H9 (cell line): ENCODE measurements at regions not wholly inside any gene's neighbourhood (a gene's known extent, or its start where the extent isn't known, plus 50 kb on each side); places are given as distances from the start of the nearest gene placed in this dataset.
"Not testable (repeated sequence)": the region's sequence is repeated elsewhere in the genome, so short reads cannot be mapped to it uniquely, and the experiment has no call there.

Experiments used
- DNase-seq: peaks from one replicate; pipeline ENCODE4 v3.0.0-alpha.2; 2017
- H2AFZ ChIP-seq: one replicate; pipeline ENCODE4 v1.6.1; 2013; ENCODE audit warnings: mild to moderate bottlenecking, low read length, control low read depth, moderate library complexity
- H2AK5ac ChIP-seq: 2 replicates; pipeline ENCODE4 v1.6.1; 2013; ENCODE audit warnings: low read length, control low read depth, mixed read lengths; ENCODE audit not compliant: insufficient read length
- H2BK120ac ChIP-seq: one replicate; pipeline ENCODE4 v1.6.1; 2013; ENCODE audit warnings: low read depth, mild to moderate bottlenecking, low read length, control low read depth, inconsistent platforms; ENCODE audit not compliant: poor library complexity, severe bottlenecking
- H2BK12ac ChIP-seq: 2 replicates; pipeline ENCODE4 v1.6.1; 2013; ENCODE audit warnings: low read length, control low read depth, mixed read lengths, low read depth; ENCODE audit not compliant: insufficient read length
- H2BK15ac ChIP-seq: 2 replicates; pipeline ENCODE4 v1.6.1; 2013; ENCODE audit warnings: low read depth, low read length, control low read depth
- H2BK20ac ChIP-seq: one replicate; pipeline ENCODE4 v1.6.1; 2013; ENCODE audit warnings: low read depth, mild to moderate bottlenecking, low read length, control low read depth, inconsistent platforms; ENCODE audit not compliant: poor library complexity, severe bottlenecking
- H2BK5ac ChIP-seq: 2 replicates; pipeline ENCODE4 v1.6.1; 2013; ENCODE audit warnings: low read length, control low read depth, mixed read lengths; ENCODE audit not compliant: insufficient read length
- H3K14ac ChIP-seq: 2 replicates; pipeline ENCODE4 v1.6.1; 2013; ENCODE audit warnings: low read length, control low read depth; ENCODE audit not compliant: insufficient read depth
- H3K18ac ChIP-seq: 2 replicates; pipeline ENCODE4 v1.6.1; 2013; ENCODE audit warnings: low read depth, mild to moderate bottlenecking, mixed read lengths, low read length, control low read depth; ENCODE audit not compliant: insufficient read length
- H3K23ac ChIP-seq: 2 replicates; pipeline ENCODE4 v1.6.1; 2013; ENCODE audit warnings: low read length, control low read depth, mixed read lengths, low read depth; ENCODE audit not compliant: insufficient read length
- H3K23me2 ChIP-seq: 2 replicates; pipeline ENCODE4 v1.6.1; 2013; ENCODE audit warnings: low read depth, mild to moderate bottlenecking, mixed read lengths, low read length, control low read depth; ENCODE audit not compliant: insufficient read length, poor library complexity, severe bottlenecking
- H3K27ac ChIP-seq: 2 replicates; pipeline ENCODE4 v1.5.1; 2013; ENCODE audit warnings: low read length, control low read depth, mixed read lengths, low read depth; ENCODE audit not compliant: insufficient read length
- H3K27me3 ChIP-seq: 2 replicates; pipeline ENCODE4 v1.6.1; 2013; ENCODE audit warnings: low read length, control low read depth, inconsistent platforms; ENCODE audit not compliant: insufficient read depth
- H3K4ac ChIP-seq: 2 replicates; pipeline ENCODE4 v1.6.1; 2013; ENCODE audit warnings: low read depth, mild to moderate bottlenecking, control low read depth, inconsistent platforms, low read length, moderate library complexity
- H3K4me1 ChIP-seq: 2 replicates; pipeline ENCODE4 v1.6.1; 2013; ENCODE audit warnings: low read length, control low read depth, inconsistent platforms; ENCODE audit not compliant: insufficient read depth
- H3K4me2 ChIP-seq: 2 replicates; pipeline ENCODE4 v1.6.1; 2013; ENCODE audit warnings: low read length, control low read depth, mixed read lengths; ENCODE audit not compliant: insufficient read length, insufficient read depth
- H3K56ac ChIP-seq: 2 replicates; pipeline ENCODE4 v1.6.1; 2013; ENCODE audit warnings: low read depth, mild to moderate bottlenecking, mixed read lengths, low read length, control low read depth; ENCODE audit not compliant: insufficient read length
- H3K79me1 ChIP-seq: 2 replicates; pipeline ENCODE4 v1.6.1; 2013; ENCODE audit warnings: low read depth, mild to moderate bottlenecking, moderate library complexity, low read length, control low read depth, inconsistent platforms; ENCODE audit not compliant: insufficient read depth, poor library complexity, severe bottlenecking
- H3K79me2 ChIP-seq: 2 replicates; pipeline ENCODE4 v1.6.1; 2013; ENCODE audit warnings: low read length, control low read depth, inconsistent platforms; ENCODE audit not compliant: insufficient read depth
- H3K9ac ChIP-seq: 2 replicates; pipeline ENCODE4 v1.6.1; 2013; ENCODE audit warnings: low read length, control low read depth, mixed read lengths; ENCODE audit not compliant: insufficient read length; ENCODE audit errors: extremely low read depth
- H3K9me3 ChIP-seq: one replicate; pipeline ENCODE4 v1.6.1; 2013; ENCODE audit warnings: low read depth, low read length, inconsistent platforms; ENCODE audit not compliant: control insufficient read depth
- H3T11ph ChIP-seq: one replicate; pipeline ENCODE4 v1.6.1; 2013; ENCODE audit warnings: mild to moderate bottlenecking, low read length, control low read depth, inconsistent platforms
- H4K20me1 ChIP-seq: one replicate; pipeline ENCODE4 v1.6.1; 2013; ENCODE audit not compliant: control insufficient read depth, insufficient read length, insufficient read depth
- H4K5ac ChIP-seq: 2 replicates; pipeline ENCODE4 v1.6.1; 2013; ENCODE audit warnings: low read depth, mild to moderate bottlenecking, mixed read lengths, low read length, control low read depth; ENCODE audit not compliant: insufficient read length
- H4K8ac ChIP-seq: replicated peaks from 2 replicates; pipeline ENCODE4 v1.6.1; 2013; ENCODE audit warnings: low read length, control low read depth, mixed read lengths, low read depth; ENCODE audit not compliant: insufficient read length
- H4K91ac ChIP-seq: 2 replicates; pipeline ENCODE4 v1.6.1; 2013; ENCODE audit warnings: low read depth, mild to moderate bottlenecking, moderate library complexity, mixed read lengths, low read length, control low read depth; ENCODE audit not compliant: insufficient read length
- H3K27ac Mint-ChIP-seq, 3 experiments: 2 replicates in 2 of 3; 3 replicates in 1 of 3; pipeline ENCODE4 v1.8.0; 2020 to 2021; ENCODE audit warnings: mixed read lengths in 3 of 3, mild to moderate bottlenecking in 1 of 3, moderate library complexity in 1 of 3
- H3K27me3 Mint-ChIP-seq: 2 replicates; pipeline ENCODE4 v1.8.0; 2021; ENCODE audit warnings: low read depth, mild to moderate bottlenecking, moderate library complexity, mixed read lengths
- H3K36me3 Mint-ChIP-seq, 3 experiments: 2 replicates in 2 of 3; 3 replicates in 1 of 3; pipeline ENCODE4 v1.8.0; 2020 to 2021; ENCODE audit warnings: low read depth in 3 of 3, mixed read lengths in 3 of 3; ENCODE audit not compliant: insufficient read depth in 1 of 3
- H3K4me1 Mint-ChIP-seq, 2 experiments: 2 replicates each; pipeline ENCODE4 v1.8.0; 2020; ENCODE audit warnings: mixed read lengths in 2 of 2
- H3K4me3 Mint-ChIP-seq, 2 experiments: 2 replicates in 1 of 2; 3 replicates in 1 of 2; pipeline ENCODE4 v1.8.0; 2020 to 2021; ENCODE audit warnings: mild to moderate bottlenecking in 2 of 2, mixed read lengths in 2 of 2, moderate library complexity in 1 of 2
- H3K9me3 Mint-ChIP-seq, 2 experiments: 2 replicates in 1 of 2; 3 replicates in 1 of 2; pipeline ENCODE4 v1.8.0; 2020; ENCODE audit warnings: mild to moderate bottlenecking in 2 of 2, mixed read lengths in 2 of 2, moderate library complexity in 1 of 2
- WGBS: extraction: QIAGEN DNeasy Blood & Tissue Kit; methylation state at CpG from one replicate; pipeline ENCODE4 v1.1.7; 2013; ENCODE audit warnings: missing lambda C conversion rate, low lambda C conversion rate, mixed read lengths; ENCODE audit not compliant: insufficient read length; ENCODE audit errors: extremely low coverage; 5-methylcytosine and 5-hydroxymethylcytosine counted together
- TF ChIP-seq, protein P1 (sequence below): fragments of 200-600 bp; sonication (generic); conservative IDR thresholded peaks from 3 replicates; pipeline ENCODE4 v1.8.0; 2021; ENCODE audit warnings: antibody characterized with exemption, mild to moderate bottlenecking

DNA sequence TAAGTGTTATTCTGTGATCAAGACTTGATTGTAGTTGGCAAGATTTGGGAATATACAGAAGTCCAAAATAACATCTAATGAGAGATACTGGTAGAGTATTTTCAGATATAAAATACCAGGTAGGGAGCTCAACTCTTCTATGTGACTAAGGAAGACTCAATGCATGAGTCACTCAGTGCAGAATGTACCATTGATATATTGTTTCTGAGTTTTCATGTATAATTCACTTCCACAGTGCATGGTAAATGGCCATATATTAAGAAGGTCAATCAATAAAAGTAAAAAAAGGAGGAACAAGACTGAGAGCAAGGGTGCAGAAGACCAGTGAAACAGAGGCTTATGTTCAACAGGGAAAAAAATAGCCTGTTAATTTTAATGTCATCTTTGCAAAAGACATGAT, 1387.9 kb downstream of the CDH8 start:
- Histone ChIP-seq H2AK5ac (no peak overlapping the region), H4K20me1 (no peaks in the 10 kb centered on the region), H2BK20ac (no peak overlapping the region), H3K79me2 (no peaks in the 10 kb centered on the region), H4K5ac (no peak overlapping the region), H3K4ac (no peak overlapping the region), H2AFZ (no peak overlapping the region), H3K79me1 (no peaks in the 10 kb centered on the region), H2BK12ac (no peak overlapping the region), H3K9ac (no peak overlapping the region), H4K8ac (no peak overlapping the region), H3K27ac (no peak overlapping the region), H3K14ac (no peak overlapping the region), H3T11ph (no peak overlapping the region), H3K23me2 (no peaks in the 10 kb centered on the region), H3K4me1 (no peaks in the 10 kb centered on the region), H2BK5ac (no peak overlapping the region), H3K4me2 (no peak overlapping the region), H2BK120ac (no peak overlapping the region), H4K91ac (no peak overlapping the region), H3K56ac (no peak overlapping the region), H3K23ac (no peak overlapping the region), H3K18ac (no peak overlapping the region), H2BK15ac (no peak overlapping the region), H3K27me3 (no peaks in the 10 kb centered on the region), H3K9me3 (no peaks in the 10 kb centered on the region)
- H3K27ac Mint-ChIP-seq = peak overlapping the region in 1 of 3 experiments; percentile 37; a peak in 1 of 7 replicates
- no peaks in the 10 kb centered on the region for H3K36me3 Mint-ChIP-seq
- no peak for DNase-seq
- H3K27me3 Mint-ChIP-seq = no peaks in the 10 kb centered on the region
- H3K9me3 Mint-ChIP-seq = no peaks in the 10 kb centered on the region
- H3K4me1 Mint-ChIP-seq = peaks cover 12 to 17% of the 10 kb centered on the region in 2 experiments
- H3K4me3 Mint-ChIP-seq = no peak overlapping the region
- TF ChIP-seq, protein P1, sequence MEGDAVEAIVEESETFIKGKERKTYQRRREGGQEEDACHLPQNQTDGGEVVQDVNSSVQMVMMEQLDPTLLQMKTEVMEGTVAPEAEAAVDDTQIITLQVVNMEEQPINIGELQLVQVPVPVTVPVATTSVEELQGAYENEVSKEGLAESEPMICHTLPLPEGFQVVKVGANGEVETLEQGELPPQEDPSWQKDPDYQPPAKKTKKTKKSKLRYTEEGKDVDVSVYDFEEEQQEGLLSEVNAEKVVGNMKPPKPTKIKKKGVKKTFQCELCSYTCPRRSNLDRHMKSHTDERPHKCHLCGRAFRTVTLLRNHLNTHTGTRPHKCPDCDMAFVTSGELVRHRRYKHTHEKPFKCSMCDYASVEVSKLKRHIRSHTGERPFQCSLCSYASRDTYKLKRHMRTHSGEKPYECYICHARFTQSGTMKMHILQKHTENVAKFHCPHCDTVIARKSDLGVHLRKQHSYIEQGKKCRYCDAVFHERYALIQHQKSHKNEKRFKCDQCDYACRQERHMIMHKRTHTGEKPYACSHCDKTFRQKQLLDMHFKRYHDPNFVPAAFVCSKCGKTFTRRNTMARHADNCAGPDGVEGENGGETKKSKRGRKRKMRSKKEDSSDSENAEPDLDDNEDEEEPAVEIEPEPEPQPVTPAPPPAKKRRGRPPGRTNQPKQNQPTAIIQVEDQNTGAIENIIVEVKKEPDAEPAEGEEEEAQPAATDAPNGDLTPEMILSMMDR = no peak

GRCh38 chr16:60647388-60647787, 1388.8 kb downstream of the CDH8 start:
- not testable (repeated sequence) for H4K8ac ChIP-seq, H4K91ac ChIP-seq, H3K27ac ChIP-seq, H2BK12ac ChIP-seq, H2AK5ac ChIP-seq, H3K4me2 ChIP-seq, H3K9ac ChIP-seq, H3K36me3 Mint-ChIP-seq, H2BK15ac ChIP-seq, H3K27ac Mint-ChIP-seq, H3K23me2 ChIP-seq, H3K9me3 ChIP-seq, H3K14ac ChIP-seq, H3K18ac ChIP-seq, H3K79me2 ChIP-seq, H3T11ph ChIP-seq, H4K20me1 ChIP-seq, H3K4ac ChIP-seq, H2BK120ac ChIP-seq, H3K79me1 ChIP-seq, H3K27me3 ChIP-seq, H2BK20ac ChIP-seq, DNase-seq, H3K23ac ChIP-seq, H3K9me3 Mint-ChIP-seq, H3K27me3 Mint-ChIP-seq, H2AFZ ChIP-seq, H3K56ac ChIP-seq, H2BK5ac ChIP-seq, H3K4me1 ChIP-seq, H3K4me3 Mint-ChIP-seq, H4K5ac ChIP-seq
- peaks cover 12 to 17% of the 10 kb centered on the region in 2 experiments for H3K4me1 Mint-ChIP-seq
- no CpG with 5 or more reads among the region's 19 CpGs for WGBS
